Mammary epithelial cell (primary cell): ENCODE measurements at regions not wholly inside any gene's neighbourhood (a gene's known extent, or its start where the extent isn't known, plus 50 kb on each side); places are given as distances from the start of the nearest gene placed in this dataset.

Source experiments
- EZH2 ChIP-seq: IDR thresholded peaks from 2 replicates; pipeline ENCODE4 v1.6.1; 2012; ENCODE audit warnings: low read length, inconsistent platforms, borderline replicate concordance
- TF ChIP-seq, protein P1 (sequence below), 2 donors: IDR thresholded peaks in 1 of 2; conservative IDR thresholded peaks in 1 of 2; 2 replicates each; pipeline ENCODE4 v1.5.1; 2011 to 2012; ENCODE audit warnings: inconsistent platforms in 2 of 2, low read length in 2 of 2, mild to moderate bottlenecking in 2 of 2, control low read depth in 1 of 2, low read depth in 1 of 2; ENCODE audit not compliant: insufficient read depth in 1 of 2; ENCODE audit errors: extremely low read depth in 1 of 2

GRCh38 chr14:80428671-80429070 lies 217.4 kb upstream of the DIO2 start:
- TF ChIP-seq, protein P1, sequence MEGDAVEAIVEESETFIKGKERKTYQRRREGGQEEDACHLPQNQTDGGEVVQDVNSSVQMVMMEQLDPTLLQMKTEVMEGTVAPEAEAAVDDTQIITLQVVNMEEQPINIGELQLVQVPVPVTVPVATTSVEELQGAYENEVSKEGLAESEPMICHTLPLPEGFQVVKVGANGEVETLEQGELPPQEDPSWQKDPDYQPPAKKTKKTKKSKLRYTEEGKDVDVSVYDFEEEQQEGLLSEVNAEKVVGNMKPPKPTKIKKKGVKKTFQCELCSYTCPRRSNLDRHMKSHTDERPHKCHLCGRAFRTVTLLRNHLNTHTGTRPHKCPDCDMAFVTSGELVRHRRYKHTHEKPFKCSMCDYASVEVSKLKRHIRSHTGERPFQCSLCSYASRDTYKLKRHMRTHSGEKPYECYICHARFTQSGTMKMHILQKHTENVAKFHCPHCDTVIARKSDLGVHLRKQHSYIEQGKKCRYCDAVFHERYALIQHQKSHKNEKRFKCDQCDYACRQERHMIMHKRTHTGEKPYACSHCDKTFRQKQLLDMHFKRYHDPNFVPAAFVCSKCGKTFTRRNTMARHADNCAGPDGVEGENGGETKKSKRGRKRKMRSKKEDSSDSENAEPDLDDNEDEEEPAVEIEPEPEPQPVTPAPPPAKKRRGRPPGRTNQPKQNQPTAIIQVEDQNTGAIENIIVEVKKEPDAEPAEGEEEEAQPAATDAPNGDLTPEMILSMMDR (conservative IDR thresholded peaks at IDR 0.05 in 1 of 2, IDR thresholded peaks at IDR 0.05 in 1 of 2; ENCODE audit: extremely low read depth in 1 of 2, insufficient read depth in 1 of 2, low read depth in 1 of 2, low read length in 2 of 2), result no peak
- no peak for TF ChIP-seq EZH2
